ENCODE measurements at regions not wholly inside any gene's neighbourhood (a gene's known extent, or its start where the extent isn't known, plus 50 kb on each side); places are given as distances from the start of the nearest gene placed in this dataset.

DNA sequence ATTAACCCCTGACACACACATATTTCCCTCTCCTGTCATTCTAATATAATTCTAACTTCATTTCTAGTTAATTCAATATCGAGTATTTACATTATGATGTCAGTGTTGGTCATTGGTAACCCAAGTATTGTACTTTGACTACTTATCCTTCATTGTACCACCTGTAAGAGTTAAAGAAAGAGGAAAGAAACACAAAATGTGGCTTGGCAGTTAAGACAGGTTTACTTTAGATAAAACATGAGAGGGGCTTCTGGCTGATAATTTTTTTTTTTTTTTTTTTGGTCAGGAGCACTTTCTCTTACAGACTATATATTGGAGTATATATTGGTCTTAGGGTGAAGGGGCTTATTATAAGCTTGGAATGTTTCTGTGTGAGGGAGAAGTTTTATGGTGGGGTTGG lies 57.0 kb upstream of the ACYP2 start:
- TF ChIP-seq POLR2A (IDR thresholded peaks at IDR 0.05) (no peak), EP300 (IDR thresholded peaks at IDR 0.05) (no peak)
- TF ChIP-seq, protein P1, sequence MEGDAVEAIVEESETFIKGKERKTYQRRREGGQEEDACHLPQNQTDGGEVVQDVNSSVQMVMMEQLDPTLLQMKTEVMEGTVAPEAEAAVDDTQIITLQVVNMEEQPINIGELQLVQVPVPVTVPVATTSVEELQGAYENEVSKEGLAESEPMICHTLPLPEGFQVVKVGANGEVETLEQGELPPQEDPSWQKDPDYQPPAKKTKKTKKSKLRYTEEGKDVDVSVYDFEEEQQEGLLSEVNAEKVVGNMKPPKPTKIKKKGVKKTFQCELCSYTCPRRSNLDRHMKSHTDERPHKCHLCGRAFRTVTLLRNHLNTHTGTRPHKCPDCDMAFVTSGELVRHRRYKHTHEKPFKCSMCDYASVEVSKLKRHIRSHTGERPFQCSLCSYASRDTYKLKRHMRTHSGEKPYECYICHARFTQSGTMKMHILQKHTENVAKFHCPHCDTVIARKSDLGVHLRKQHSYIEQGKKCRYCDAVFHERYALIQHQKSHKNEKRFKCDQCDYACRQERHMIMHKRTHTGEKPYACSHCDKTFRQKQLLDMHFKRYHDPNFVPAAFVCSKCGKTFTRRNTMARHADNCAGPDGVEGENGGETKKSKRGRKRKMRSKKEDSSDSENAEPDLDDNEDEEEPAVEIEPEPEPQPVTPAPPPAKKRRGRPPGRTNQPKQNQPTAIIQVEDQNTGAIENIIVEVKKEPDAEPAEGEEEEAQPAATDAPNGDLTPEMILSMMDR (IDR thresholded peaks at IDR 0.05), result no peak

Data from ovary (tissue), 3 donors.